Peyer's patch (tissue), 4 donors: ENCODE measurements at regions not wholly inside any gene's neighbourhood (a gene's known extent, or its start where the extent isn't known, plus 50 kb on each side); places are given as distances from the start of the nearest gene placed in this dataset.
A peak's percentile ranks its signal among the peaks of the same experiment; 100 is the strongest.

Experiments used
- DNase-seq, 3 donors: peaks; one replicate each; pipeline ENCODE4 v3.0.0-alpha.2; 2017 to 2019
- H3K27ac ChIP-seq, 4 donors: fragments of 200-600 bp; sonication (generic); one replicate each; pipeline ENCODE4 v1.5.1; 2016 to 2019
- H3K27me3 ChIP-seq, 2 donors: fragments of 200-600 bp; sonication (generic); one replicate each; pipeline ENCODE4 v1.5.1; 2019
- H3K36me3 ChIP-seq, 3 donors: fragments of 200-600 bp; sonication (generic); one replicate each; pipeline ENCODE4 v1.5.1; 2016 to 2019
- H3K4me1 ChIP-seq, 4 donors: fragments of 200-600 bp; sonication (generic); one replicate each; pipeline ENCODE4 v1.5.1; 2016 to 2019
- H3K4me3 ChIP-seq, 4 donors: fragments of 200-600 bp; sonication (generic); 1 replicate in 3 of 4; 2 replicates in 1 of 4; pipeline ENCODE4 v1.5.1; 2016 to 2019; ENCODE audit warnings: mild to moderate bottlenecking in 1 of 4
- H3K9me3 ChIP-seq, 4 donors: fragments of 200-600 bp; sonication (generic); one replicate each; pipeline ENCODE4 v1.5.1; 2016 to 2019; ENCODE audit warnings: mild to moderate bottlenecking in 1 of 4
- CTCF ChIP-seq, 6 experiments: fragments of 450-650 bp in 4 of 6; fragments of 200-600 bp in 2 of 6; sonication (generic) in 1 of 6; IDR thresholded peaks; one replicate each; pipeline ENCODE4 v1.5.1; 2017 to 2019; ENCODE audit warnings: antibody characterized with exemption in 6 of 6, mild to moderate bottlenecking in 3 of 6, moderate library complexity in 1 of 6
- POLR2A ChIP-seq, 2 donors: fragments of 450-650 bp; IDR thresholded peaks; one replicate each; pipeline ENCODE4 v1.5.1; 2017; ENCODE audit warnings: antibody characterized with exemption in 2 of 2, mild to moderate bottlenecking in 2 of 2, moderate library complexity in 2 of 2

GRCh38 chr13:27868641-27869435 is 51.0 kb upstream of the PDX1 start:
- Histone ChIP-seq H3K4me3 (no peak overlapping the region), H3K9me3 (no peaks in the 10 kb centered on the region), H3K27ac (no peak overlapping the region), H3K4me1 (no peaks in the 10 kb centered on the region), H3K36me3 (no peaks in the 10 kb centered on the region), H3K27me3 (no peaks in the 10 kb centered on the region)
- TF ChIP-seq POLR2A (IDR thresholded peaks at IDR 0.05) (no peak), CTCF (IDR thresholded peaks at IDR 0.05) (peak in 5 of 6 experiments; percentile 23 to 63 (median 55))
- DNase-seq, result no peak

GRCh38 chr13:27869436-27870095 is 50.2 kb upstream of the PDX1 start:
- no peak for TF ChIP-seq POLR2A (IDR thresholded peaks at IDR 0.05)
- TF ChIP-seq CTCF (IDR thresholded peaks at IDR 0.05), result no peak
- no peaks in the 10 kb centered on the region for H3K9me3 ChIP-seq
- no peak overlapping the region for H3K4me3 ChIP-seq
- H3K27ac ChIP-seq, result no peak overlapping the region
- H3K36me3 ChIP-seq, result no peaks in the 10 kb centered on the region
- DNase-seq, result no peak
- no peaks in the 10 kb centered on the region for H3K4me1 ChIP-seq
- no peaks in the 10 kb centered on the region for H3K27me3 ChIP-seq
